ENCODE measurements at regions not wholly inside any gene's neighbourhood (a gene's known extent, or its start where the extent isn't known, plus 50 kb on each side); places are given as distances from the start of the nearest gene placed in this dataset.

GRCh38 chr4:53763813-53764597 is 172.7 kb upstream of the LNX1 start:
- Mint-ChIP-seq H3K4me1 (no peaks in the 10 kb centered on the region), H3K27ac (no peak overlapping the region), H3K9me3 (peaks cover 2% of the 10 kb centered on the region), H3K27me3 (peaks cover 2% of the 10 kb centered on the region), H3K36me3 (ENCODE audit: low read depth) (no peaks in the 10 kb centered on the region), H3K4me3 (no peak overlapping the region)
- no peak for DNase-seq
- ChIA-PET POLR2A (no interaction called here), CTCF (interaction anchor here (0.6 to 1.2 kb wide), 2 partner anchors 17 to 456 kb away, joined by 3 read pairs; no protein-coding TSS in a partner anchor)

- ChIA-PET POLR2A (no interaction called here), CTCF (no interaction called here)
- Mint-ChIP-seq H3K27me3 (peaks cover 8% of the 10 kb centered on the region), H3K4me3 (no peak overlapping the region), H3K36me3 (ENCODE audit: low read depth) (no peaks in the 10 kb centered on the region), H3K27ac (no peak overlapping the region), H3K9me3 (peaks cover 2% of the 10 kb centered on the region), H3K4me1 (no peaks in the 10 kb centered on the region)
- DNase-seq = no peak
Observed at GRCh38 chr4:53755656-53756055, 164.4 kb upstream of the LNX1 start.

- no peak overlapping the region for H3K27ac Mint-ChIP-seq
- no peaks in the 10 kb centered on the region for H3K36me3 Mint-ChIP-seq (ENCODE audit: low read depth)
- CTCF ChIA-PET = no interaction called here
- no peaks in the 10 kb centered on the region for H3K4me1 Mint-ChIP-seq
- POLR2A ChIA-PET = no interaction called here
- H3K9me3 Mint-ChIP-seq = peaks cover 2% of the 10 kb centered on the region
- DNase-seq = no peak
- H3K27me3 Mint-ChIP-seq = peaks cover 5% of the 10 kb centered on the region
- no peak overlapping the region for H3K4me3 Mint-ChIP-seq
Observed at GRCh38 chr4:53752124-53752523, 160.8 kb upstream of the LNX1 start.

DNA sequence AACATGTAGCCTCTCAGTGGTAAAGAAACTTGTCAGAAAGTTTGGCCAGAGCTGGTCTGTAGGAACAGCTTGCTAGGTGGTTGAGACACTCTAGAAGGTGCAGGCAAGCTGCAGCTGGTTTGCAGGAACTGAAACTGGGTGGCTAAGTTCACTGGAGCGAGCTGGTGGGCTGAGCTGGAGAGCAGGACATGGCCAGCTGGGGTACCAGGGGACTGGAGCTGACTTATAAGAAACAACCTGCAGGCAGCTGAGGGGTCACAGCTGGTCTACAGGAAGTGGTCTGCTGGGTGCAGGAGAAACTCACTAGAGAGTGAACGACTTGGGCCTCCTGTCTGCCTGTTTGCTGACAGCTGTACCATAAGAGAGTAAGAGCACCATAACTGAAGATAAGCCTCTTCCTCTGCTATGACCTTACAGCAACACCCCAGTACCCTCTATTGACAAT is 157.1 kb upstream of the LNX1 start:
- Mint-ChIP-seq H3K27ac (no peak overlapping the region), H3K27me3 (peaks cover 4% of the 10 kb centered on the region), H3K36me3 (ENCODE audit: low read depth) (no peaks in the 10 kb centered on the region), H3K4me3 (no peak overlapping the region), H3K4me1 (no peaks in the 10 kb centered on the region), H3K9me3 (no peaks in the 10 kb centered on the region)
- no peak for DNase-seq
- POLR2A ChIA-PET = no interaction called here
- CTCF ChIA-PET = no interaction called here

- Mint-ChIP-seq H3K4me3 (no peak overlapping the region), H3K9me3 (no peaks in the 10 kb centered on the region), H3K36me3 (ENCODE audit: low read depth) (no peaks in the 10 kb centered on the region), H3K27me3 (peaks cover 2% of the 10 kb centered on the region), H3K4me1 (no peaks in the 10 kb centered on the region), H3K27ac (no peak overlapping the region)
- ChIA-PET CTCF (no interaction called here), POLR2A (no interaction called here)
- no peak for DNase-seq
Observed at GRCh38 chr4:53747401-53747800, 156.1 kb upstream of the LNX1 start.

DNA sequence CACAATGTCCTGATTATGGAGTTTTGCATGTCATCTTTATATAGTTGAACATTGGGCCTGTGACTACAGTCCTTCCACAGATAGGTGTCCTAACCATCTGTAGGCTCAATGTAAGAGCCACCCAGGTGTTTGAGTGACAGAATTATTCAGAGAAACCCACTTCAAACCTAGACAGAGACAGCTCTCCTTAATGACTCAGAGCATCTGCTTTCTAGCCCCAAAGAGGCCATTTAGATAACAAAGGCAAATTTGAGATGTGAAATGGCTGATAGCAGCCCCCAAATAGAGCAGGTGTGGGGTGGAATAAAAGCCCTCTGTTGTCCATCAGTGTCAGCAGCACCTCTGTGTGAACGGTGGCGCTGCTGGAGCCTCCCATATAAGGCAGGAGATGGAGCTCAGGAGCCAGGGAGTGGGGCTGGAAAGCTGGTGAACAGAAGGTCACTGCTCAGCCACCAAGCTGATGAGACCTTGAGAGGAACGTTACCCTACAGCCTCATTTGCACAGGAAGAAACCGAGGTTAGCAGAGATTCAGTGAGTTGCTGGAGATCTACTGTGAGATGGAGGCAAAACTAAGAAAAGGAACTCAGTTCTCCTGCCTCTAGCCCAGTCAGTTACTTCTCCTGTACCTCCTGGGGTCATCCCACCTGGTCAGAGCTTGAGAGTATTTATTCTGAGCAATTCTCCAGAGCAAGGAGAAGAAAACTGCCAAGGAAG is 153.3 kb upstream of the LNX1 start:
- Mint-ChIP-seq H3K27me3 (peaks cover 2% of the 10 kb centered on the region), H3K4me3 (no peak overlapping the region), H3K27ac (no peak overlapping the region), H3K36me3 (ENCODE audit: low read depth) (no peaks in the 10 kb centered on the region), H3K4me1 (no peaks in the 10 kb centered on the region), H3K9me3 (no peaks in the 10 kb centered on the region)
- ChIA-PET CTCF (no interaction called here), POLR2A (no interaction called here)
- DNase-seq = no peak

DNA sequence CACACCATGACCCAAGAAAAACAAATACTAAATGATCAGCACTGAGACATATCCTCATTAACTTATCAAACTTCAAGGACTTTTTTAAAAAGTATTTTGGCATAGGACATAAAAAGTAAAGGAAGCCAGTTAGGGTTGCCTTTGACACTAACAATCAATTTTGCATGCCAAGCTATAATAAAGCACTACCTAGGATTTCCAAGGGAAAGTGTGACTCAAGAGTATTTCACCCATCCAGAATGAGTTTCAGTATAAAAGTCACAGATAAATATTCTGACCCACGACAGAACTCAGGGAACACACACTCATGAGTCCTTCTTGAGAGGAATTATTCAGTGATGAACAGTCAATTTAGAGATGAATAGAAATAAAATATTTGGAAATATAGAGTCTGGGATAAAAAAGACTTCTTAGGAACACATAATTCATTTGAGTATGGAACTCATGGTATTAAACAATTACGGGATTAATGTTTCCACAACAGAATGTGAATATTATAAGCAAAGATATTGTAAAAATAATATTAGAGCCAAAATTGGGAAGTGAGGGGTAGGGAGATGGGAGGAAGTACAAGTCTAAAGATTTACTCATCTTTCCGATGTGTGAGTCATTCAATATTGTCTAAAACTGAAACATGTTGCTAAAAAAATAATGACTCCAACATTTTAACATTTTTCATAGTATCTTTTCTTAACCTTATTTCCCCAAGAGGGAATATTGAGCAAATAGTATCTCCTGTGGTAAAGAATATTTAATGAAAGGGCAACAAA is 143.5 kb upstream of the LNX1 start:
- POLR2A ChIA-PET = no interaction called here
- Mint-ChIP-seq H3K27me3 (no peaks in the 10 kb centered on the region), H3K4me3 (no peak overlapping the region), H3K9me3 (peaks cover 2% of the 10 kb centered on the region), H3K36me3 (ENCODE audit: low read depth) (no peaks in the 10 kb centered on the region), H3K27ac (no peak overlapping the region), H3K4me1 (no peaks in the 10 kb centered on the region)
- CTCF ChIA-PET = no interaction called here
- no peak for DNase-seq

GRCh38 chr4:53734182-53734581 is 142.9 kb upstream of the LNX1 start:
- H3K27me3 Mint-ChIP-seq = no peaks in the 10 kb centered on the region
- no peaks in the 10 kb centered on the region for H3K4me1 Mint-ChIP-seq
- no peaks in the 10 kb centered on the region for H3K36me3 Mint-ChIP-seq (ENCODE audit: low read depth)
- DNase-seq = no peak
- H3K4me3 Mint-ChIP-seq = no peak overlapping the region
- CTCF ChIA-PET = no interaction called here
- peaks cover 2% of the 10 kb centered on the region for H3K9me3 Mint-ChIP-seq
- H3K27ac Mint-ChIP-seq = no peak overlapping the region
- POLR2A ChIA-PET = no interaction called here

DNA sequence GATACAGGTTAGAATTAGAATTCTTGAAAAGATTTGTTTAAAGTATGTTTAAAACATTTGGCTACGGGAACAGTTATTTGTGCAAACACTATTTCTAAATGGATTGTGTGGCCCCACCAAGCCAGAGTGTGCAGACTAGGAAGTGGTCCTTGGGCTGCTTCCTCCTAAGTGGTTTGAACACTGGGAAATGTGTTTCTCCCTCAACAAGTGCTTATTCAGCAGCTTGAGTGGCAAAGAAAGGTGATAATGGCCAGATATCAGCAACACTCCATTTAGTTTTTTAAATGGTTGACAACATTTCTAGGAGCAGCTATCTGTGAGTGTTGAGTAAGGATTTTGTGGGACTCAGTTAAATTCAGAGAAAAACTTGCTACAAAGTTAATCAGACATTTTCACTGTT is 141.4 kb upstream of the LNX1 start:
- Mint-ChIP-seq H3K9me3 (peaks cover 2% of the 10 kb centered on the region), H3K27ac (no peak overlapping the region), H3K4me3 (no peak overlapping the region), H3K4me1 (no peaks in the 10 kb centered on the region), H3K27me3 (peaks cover 2% of the 10 kb centered on the region), H3K36me3 (ENCODE audit: low read depth) (no peaks in the 10 kb centered on the region)
- POLR2A ChIA-PET = no interaction called here
- CTCF ChIA-PET = no interaction called here
- no peak for DNase-seq

DNA sequence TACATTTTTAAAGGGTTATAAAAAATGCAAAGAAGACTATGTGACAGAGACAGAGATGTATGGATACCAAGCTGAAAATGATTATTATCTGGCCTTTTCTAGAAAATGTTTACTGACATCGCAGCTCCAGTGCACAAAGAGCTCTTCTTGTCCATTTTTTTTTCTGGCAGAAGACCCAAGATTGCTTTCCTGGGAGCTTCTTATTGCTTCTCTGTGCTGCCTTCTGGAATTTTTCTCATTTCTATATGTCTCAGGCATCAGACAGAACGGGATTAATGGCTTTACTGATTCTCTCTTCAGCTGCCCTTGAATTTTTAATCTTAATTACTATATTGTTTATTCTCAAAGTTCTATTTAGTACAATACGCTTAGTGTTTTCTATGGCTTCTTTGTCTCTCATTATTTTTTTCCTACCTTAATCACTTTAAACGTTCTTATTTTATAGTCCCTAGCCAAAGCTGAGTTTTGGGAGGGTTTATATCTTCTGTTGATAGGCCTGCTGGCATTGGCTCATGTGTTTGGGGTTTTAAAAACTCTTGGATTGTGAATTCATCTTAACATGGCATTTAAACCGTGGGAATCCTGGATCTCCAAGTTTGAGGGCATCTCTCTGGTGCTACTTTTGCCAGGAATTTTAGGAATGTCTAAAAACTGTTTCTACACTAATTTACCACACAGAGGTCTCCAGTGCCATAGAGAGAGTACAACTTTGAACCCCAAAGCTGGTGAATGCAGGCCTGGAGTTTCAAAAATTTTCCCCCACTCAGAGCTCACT is 138.9 kb upstream of the LNX1 start:
- CTCF ChIA-PET = interaction anchor here (0.7 to 1.2 kb wide), 2 partner anchors 152 to 1548 kb away, joined by 3 read pairs; no protein-coding TSS in a partner anchor
- no peak overlapping the region for H3K4me3 Mint-ChIP-seq
- no peak for DNase-seq
- peaks cover 2% of the 10 kb centered on the region for H3K27me3 Mint-ChIP-seq
- H3K4me1 Mint-ChIP-seq = no peaks in the 10 kb centered on the region
- peaks cover 2% of the 10 kb centered on the region for H3K9me3 Mint-ChIP-seq
- no peaks in the 10 kb centered on the region for H3K36me3 Mint-ChIP-seq (ENCODE audit: low read depth)
- H3K27ac Mint-ChIP-seq = no peak overlapping the region
- POLR2A ChIA-PET = no interaction called here

DNA sequence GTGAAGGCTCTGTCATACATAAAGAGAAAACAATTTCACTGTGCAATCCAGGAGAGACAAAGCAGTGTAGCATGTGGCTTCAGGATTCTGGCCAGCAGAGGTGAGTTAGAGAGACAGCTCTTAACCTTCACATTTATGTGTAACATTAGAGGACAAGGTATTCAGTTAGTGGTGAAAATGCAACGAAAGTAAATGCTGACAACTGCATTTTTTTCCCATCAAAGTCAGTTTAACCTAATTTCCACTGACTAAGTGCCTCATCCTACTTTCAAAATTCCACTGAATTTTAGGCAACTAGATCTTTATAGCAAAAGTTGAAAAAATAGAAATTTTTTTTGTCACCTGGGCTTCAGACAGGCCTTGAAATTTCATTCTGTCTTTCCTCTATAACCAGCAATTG is 130.8 kb upstream of the LNX1 start:
- no peaks in the 10 kb centered on the region for H3K36me3 Mint-ChIP-seq (ENCODE audit: low read depth)
- H3K4me1 Mint-ChIP-seq = no peaks in the 10 kb centered on the region
- no peaks in the 10 kb centered on the region for H3K9me3 Mint-ChIP-seq
- H3K27ac Mint-ChIP-seq = no peak overlapping the region
- CTCF ChIA-PET = no interaction called here
- peaks cover 9% of the 10 kb centered on the region for H3K27me3 Mint-ChIP-seq
- POLR2A ChIA-PET = no interaction called here
- H3K4me3 Mint-ChIP-seq = no peak overlapping the region
- DNase-seq = no peak

DNA sequence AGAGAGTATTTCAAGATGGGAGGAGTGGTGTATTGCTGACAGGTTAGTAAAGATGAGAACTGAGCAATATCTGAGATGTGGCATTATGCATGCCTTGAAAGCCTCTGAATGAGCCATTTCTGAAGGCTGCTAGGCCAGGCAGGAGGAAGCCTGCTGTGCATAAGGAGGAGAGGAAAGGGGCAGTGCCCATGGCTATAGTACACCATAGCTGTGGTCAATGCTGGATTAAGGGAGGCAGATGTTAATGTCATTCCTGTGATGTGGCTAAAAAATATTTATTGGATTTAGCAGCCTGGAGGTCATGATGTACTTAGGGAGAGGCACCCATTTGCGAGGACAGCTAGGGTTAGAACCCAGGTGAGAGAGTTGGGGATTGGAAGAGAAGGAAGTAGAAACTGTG is 130.0 kb upstream of the LNX1 start:
- H3K36me3 Mint-ChIP-seq (ENCODE audit: low read depth) = no peaks in the 10 kb centered on the region
- H3K27me3 Mint-ChIP-seq = peaks cover 13% of the 10 kb centered on the region
- no peak overlapping the region for H3K27ac Mint-ChIP-seq
- H3K4me3 Mint-ChIP-seq = no peak overlapping the region
- no peaks in the 10 kb centered on the region for H3K4me1 Mint-ChIP-seq
- ChIA-PET CTCF (no interaction called here), POLR2A (no interaction called here)
- DNase-seq = no peak
- no peaks in the 10 kb centered on the region for H3K9me3 Mint-ChIP-seq

GRCh38 chr4:53720776-53721175 is 129.5 kb upstream of the LNX1 start:
- Mint-ChIP-seq H3K27ac (no peak overlapping the region), H3K4me1 (no peaks in the 10 kb centered on the region), H3K36me3 (ENCODE audit: low read depth) (no peaks in the 10 kb centered on the region), H3K4me3 (no peak overlapping the region), H3K27me3 (peaks cover 15% of the 10 kb centered on the region), H3K9me3 (no peaks in the 10 kb centered on the region)
- DNase-seq = no peak
- CTCF ChIA-PET = no interaction called here
- POLR2A ChIA-PET = no interaction called here
